A673 (cell line): ENCODE measurements at regions not wholly inside any gene's neighbourhood (a gene's known extent, or its start where the extent isn't known, plus 50 kb on each side); places are given as distances from the start of the nearest gene placed in this dataset.

ENCODE experiments used
- CTCF ChIP-seq: fragments of 300-800, 200-600 bp; sonication (generic); conservative IDR thresholded peaks from 2 replicates; pipeline ENCODE4 v1.5.1; 2017; ENCODE audit warnings: low read depth, mild to moderate bottlenecking, antibody characterized with exemption, low read length, moderate library complexity, mixed read lengths
- EZH2 ChIP-seq: fragments of 200-600 bp; sonication (generic); IDR thresholded peaks from 2 replicates; pipeline ENCODE4 v1.6.1; 2017; ENCODE audit warnings: borderline replicate concordance, low read depth, mild to moderate bottlenecking, mixed read lengths, antibody characterized with exemption, low read length; ENCODE audit not compliant: poor library complexity, severe bottlenecking

DNA sequence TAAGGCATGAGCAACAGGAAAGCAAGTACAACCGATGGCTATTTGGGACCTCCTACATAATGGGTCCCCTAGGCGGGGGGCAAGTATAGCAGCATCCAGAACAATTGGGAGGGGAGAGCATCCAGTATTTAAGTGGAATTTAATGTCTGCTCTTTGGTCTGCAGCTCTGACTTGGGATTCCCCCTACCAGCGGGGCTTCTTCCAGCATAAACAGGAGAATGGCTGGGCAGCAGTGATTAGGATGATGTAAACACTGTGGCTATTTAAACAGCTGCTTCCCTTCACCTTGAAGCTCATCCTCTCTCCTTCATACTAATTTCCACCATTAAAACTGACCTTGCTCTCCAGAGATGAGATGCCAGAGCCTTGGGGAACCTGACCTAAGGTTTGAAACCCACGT is 73.9 kb upstream of the OXGR1 start:
- TF ChIP-seq CTCF (no peak), EZH2 (no peak)
